ENCODE measurements at regions not wholly inside any gene's neighbourhood (a gene's known extent, or its start where the extent isn't known, plus 50 kb on each side); places are given as distances from the start of the nearest gene placed in this dataset.

GRCh38 chr2:220420820-220421219, 793.4 kb downstream of the SLC4A3 start:
- TF ChIP-seq POLR2A (IDR thresholded peaks at IDR 0.05) = no peak
- no peak for TF ChIP-seq CTCF (IDR thresholded peaks at IDR 0.05)
